ENCODE measurements at regions not wholly inside any gene's neighbourhood (a gene's known extent, or its start where the extent isn't known, plus 50 kb on each side); places are given as distances from the start of the nearest gene placed in this dataset.

GRCh38 chrX:114152801-114153200 lies 431.1 kb upstream of the HTR2C start:
- H3K9me2 ChIP-seq (replicated peaks; ENCODE audit: insufficient read depth, low read length) = no peaks in the 10 kb centered on the region
- TF ChIP-seq EZH2phosphoT487 (conservative IDR thresholded peaks at IDR 0.05; ENCODE audit: low read length) (no peak), CTCF (IDR thresholded peaks at IDR 0.05; ENCODE audit: insufficient read depth, low read length, poor library complexity, severe bottlenecking) (no peak)
- H4K20me1 ChIP-seq (ENCODE audit: low read depth, low read length) = no peaks in the 10 kb centered on the region

DNA sequence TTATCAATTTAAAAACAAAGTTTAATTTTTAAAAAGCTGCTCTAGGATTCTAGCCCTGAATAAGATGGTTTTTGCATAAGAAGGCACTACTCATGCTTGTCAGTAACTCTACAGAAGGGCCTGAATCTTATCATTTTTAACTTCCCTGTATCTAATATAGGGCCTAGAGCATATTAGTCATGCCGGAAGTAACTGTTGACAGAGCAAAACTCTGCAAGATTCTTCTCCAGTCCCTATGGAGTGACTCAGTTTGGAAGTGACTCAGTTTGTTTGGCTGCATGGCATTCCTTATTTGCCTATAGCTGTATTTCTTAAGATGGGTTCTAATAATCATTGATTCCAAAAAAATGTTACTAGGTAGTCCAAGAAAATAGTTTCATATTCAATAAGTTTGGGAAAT lies 431.8 kb upstream of the HTR2C start:
- no peaks in the 10 kb centered on the region for H3K79me2 ChIP-seq (ENCODE audit: insufficient read depth, low read length)
- no peak overlapping the region for H3K4me3 ChIP-seq (ENCODE audit: insufficient read depth, low read length, poor library complexity, severe bottlenecking)
- no peaks in the 10 kb centered on the region for H3K27me3 ChIP-seq (ENCODE audit: low read length)
- no peak overlapping the region for H3K27ac ChIP-seq (ENCODE audit: low read depth, low read length)
- H4K20me1 ChIP-seq (ENCODE audit: low read depth, low read length) = no peaks in the 10 kb centered on the region
- H3K9me2 ChIP-seq (replicated peaks; ENCODE audit: insufficient read depth, low read length) = no peaks in the 10 kb centered on the region
- H3K36me3 ChIP-seq (ENCODE audit: low read length) = no peaks in the 10 kb centered on the region
- no peaks in the 10 kb centered on the region for H3F3A ChIP-seq (ENCODE audit: insufficient read depth)
- no peak for TF ChIP-seq CTCF (IDR thresholded peaks at IDR 0.05; ENCODE audit: insufficient read depth, low read length, poor library complexity, severe bottlenecking)
- TF ChIP-seq EZH2phosphoT487 (conservative IDR thresholded peaks at IDR 0.05; ENCODE audit: low read length) = no peak
- no peaks in the 10 kb centered on the region for H3K9me3 ChIP-seq (ENCODE audit: insufficient read depth, low read length)
- no peak overlapping the region for H3K9ac ChIP-seq (ENCODE audit: low read length)
- H2AFZ ChIP-seq (ENCODE audit: low read depth, low read length, severe bottlenecking) = no peak overlapping the region
- no peak overlapping the region for H3K4me2 ChIP-seq (ENCODE audit: low read depth, low read length, poor library complexity, severe bottlenecking)

More at GRCh38 chrX:114152801-114153200, 431.1 kb upstream of the HTR2C start:
- Histone ChIP-seq H3K4me2 (ENCODE audit: low read depth, low read length, poor library complexity, severe bottlenecking) (no peak overlapping the region), H2AFZ (ENCODE audit: low read depth, low read length, severe bottlenecking) (no peak overlapping the region), H3K27ac (ENCODE audit: low read depth, low read length) (no peak overlapping the region), H3K9ac (ENCODE audit: low read length) (no peak overlapping the region), H3K79me2 (ENCODE audit: insufficient read depth, low read length) (no peaks in the 10 kb centered on the region), H3F3A (ENCODE audit: insufficient read depth) (no peaks in the 10 kb centered on the region), H3K4me3 (ENCODE audit: insufficient read depth, low read length, poor library complexity, severe bottlenecking) (no peak overlapping the region), H3K36me3 (ENCODE audit: low read length) (no peaks in the 10 kb centered on the region), H3K27me3 (ENCODE audit: low read length) (no peaks in the 10 kb centered on the region), H3K9me3 (ENCODE audit: insufficient read depth, low read length) (no peaks in the 10 kb centered on the region)

- Histone ChIP-seq H3K79me2 (ENCODE audit: insufficient read depth, low read length) (no peaks in the 10 kb centered on the region), H3K9ac (ENCODE audit: low read length) (no peak overlapping the region), H3K4me3 (ENCODE audit: insufficient read depth, low read length, poor library complexity, severe bottlenecking) (no peak overlapping the region), H3K9me2 (replicated peaks; ENCODE audit: insufficient read depth, low read length) (no peaks in the 10 kb centered on the region), H3K27me3 (ENCODE audit: low read length) (no peaks in the 10 kb centered on the region), H3F3A (ENCODE audit: insufficient read depth) (no peaks in the 10 kb centered on the region), H3K9me3 (ENCODE audit: insufficient read depth, low read length) (no peaks in the 10 kb centered on the region), H3K27ac (ENCODE audit: low read depth, low read length) (no peak overlapping the region), H4K20me1 (ENCODE audit: low read depth, low read length) (no peaks in the 10 kb centered on the region), H3K36me3 (ENCODE audit: low read length) (no peaks in the 10 kb centered on the region), H3K4me2 (ENCODE audit: low read depth, low read length, poor library complexity, severe bottlenecking) (no peak overlapping the region), H2AFZ (ENCODE audit: low read depth, low read length, severe bottlenecking) (no peak overlapping the region)
- TF ChIP-seq CTCF (IDR thresholded peaks at IDR 0.05; ENCODE audit: insufficient read depth, low read length, poor library complexity, severe bottlenecking) (no peak), EZH2phosphoT487 (conservative IDR thresholded peaks at IDR 0.05; ENCODE audit: low read length) (no peak)
Measured at GRCh38 chrX:114134465-114134864, 449.4 kb upstream of the HTR2C start.
